ENCODE measurements at regions not wholly inside any gene's neighbourhood (a gene's known extent, or its start where the extent isn't known, plus 50 kb on each side); places are given as distances from the start of the nearest gene placed in this dataset.

- peak; percentile 56 for DNase-seq
These were observed 107.6 kb upstream of the SPRY4 start for GRCh38 chr5:142432369-142432863.

- no peak for DNase-seq
These were observed 104.1 kb upstream of the SPRY4 start for GRCh38 chr5:142428773-142429473.

- DNase-seq: no peak
These were observed 103.4 kb upstream of the SPRY4 start for GRCh38 chr5:142428036-142428772.

GRCh38 chr5:142427529-142427928 lies 102.7 kb upstream of the SPRY4 start:
- DNase-seq: no peak

GRCh38 chr5:142427015-142427364 lies 102.2 kb upstream of the SPRY4 start:
- DNase-seq: no peak

GRCh38 chr5:142426129-142427014 lies 101.6 kb upstream of the SPRY4 start:
- DNase-seq: peak; percentile 73

GRCh38 chr5:142425286-142426065 lies 100.7 kb upstream of the SPRY4 start:
- no peak for DNase-seq

GRCh38 chr5:142422429-142422828 lies 97.6 kb upstream of the SPRY4 start:
- no peak for DNase-seq

GRCh38 chr5:142421621-142422397 lies 97.0 kb upstream of the SPRY4 start:
- DNase-seq: no peak

GRCh38 chr5:142421228-142421617 lies 96.4 kb upstream of the SPRY4 start:
- DNase-seq: no peak

GRCh38 chr5:142420561-142421227 lies 95.9 kb upstream of the SPRY4 start:
- no peak for DNase-seq

GRCh38 chr5:142412581-142412980 lies 87.8 kb upstream of the SPRY4 start:
- DNase-seq: no peak

GRCh38 chr5:142411656-142412425 lies 87.0 kb upstream of the SPRY4 start:
- no peak for DNase-seq

GRCh38 chr5:142411103-142411502 lies 86.3 kb upstream of the SPRY4 start:
- DNase-seq: no peak

- DNase-seq: peak; percentile 59
These were observed 84.2 kb upstream of the SPRY4 start for GRCh38 chr5:142408981-142409481.

- DNase-seq: no peak
These were observed 83.7 kb upstream of the SPRY4 start for GRCh38 chr5:142408536-142408935.

GRCh38 chr5:142405814-142406395 lies 81.1 kb upstream of the SPRY4 start:
- DNase-seq: no peak

GRCh38 chr5:142405023-142405422 lies 80.2 kb upstream of the SPRY4 start:
- no peak for DNase-seq

GRCh38 chr5:142404046-142404477 lies 79.2 kb upstream of the SPRY4 start:
- peak; percentile 73 for DNase-seq

GRCh38 chr5:142403583-142403982 lies 78.8 kb upstream of the SPRY4 start:
- no peak for DNase-seq

Measured in left hindlimb (tissue), 1 donor.